ENCODE measurements at regions not wholly inside any gene's neighbourhood (a gene's known extent, or its start where the extent isn't known, plus 50 kb on each side); places are given as distances from the start of the nearest gene placed in this dataset.

- Histone ChIP-seq H3K9me3 (ENCODE audit: low read depth) (no peaks in the 10 kb centered on the region), H3K9ac (no peak overlapping the region), H3K9me2 (ENCODE audit: insufficient read depth) (no peaks in the 10 kb centered on the region), H3K4me1 (ENCODE audit: insufficient read depth) (peaks cover 20% of the 10 kb centered on the region), H3K4me2 (ENCODE audit: unreplicated experiment) (no peak overlapping the region), H2AFZ (no peak overlapping the region), H3K36me3 (ENCODE audit: low read depth) (no peaks in the 10 kb centered on the region), H3K27ac (no peak overlapping the region), H3K4me3 (no peak overlapping the region), H3K27me3 (replicated peaks; ENCODE audit: insufficient read depth) (no peaks in the 10 kb centered on the region), H3K79me2 (ENCODE audit: insufficient read depth) (no peaks in the 10 kb centered on the region), H4K20me1 (ENCODE audit: insufficient read depth) (no peaks in the 10 kb centered on the region), H3F3A (ENCODE audit: insufficient read depth) (no peaks in the 10 kb centered on the region)
- DNase-seq: no peak
- no peak for TF ChIP-seq EZH2 (IDR thresholded peaks at IDR 0.05; ENCODE audit: insufficient read depth, poor library complexity, severe bottlenecking)
- TF ChIP-seq EZH2phosphoT487 (IDR thresholded peaks at IDR 0.05; ENCODE audit: insufficient read depth, low read depth): no peak
- in situ Hi-C loops (cut with MboI): no loop called here
- 94 to 98% methylated on average over 5 of the region's 5 CpGs for WGBS, 2 experiments (ENCODE audit: low coverage in 1 of 2, low lambda C conversion rate in 2 of 2, missing lambda C conversion rate in 2 of 2)
Measured at GRCh38 chr2:226600802-226601201, 198.8 kb downstream of the IRS1 start.

- peaks cover 20% of the 10 kb centered on the region for H3K4me1 ChIP-seq (ENCODE audit: insufficient read depth)
- H3K4me2 ChIP-seq (ENCODE audit: unreplicated experiment): no peak overlapping the region
- no peak overlapping the region for H2AFZ ChIP-seq
- in situ Hi-C loops (cut with MboI): no loop called here
- H3F3A ChIP-seq (ENCODE audit: insufficient read depth): no peaks in the 10 kb centered on the region
- H3K27ac ChIP-seq: no peak overlapping the region
- no peak overlapping the region for H3K9ac ChIP-seq
- TF ChIP-seq EZH2phosphoT487 (IDR thresholded peaks at IDR 0.05; ENCODE audit: insufficient read depth, low read depth) (no peak), EZH2 (IDR thresholded peaks at IDR 0.05; ENCODE audit: insufficient read depth, poor library complexity, severe bottlenecking) (no peak)
- H3K9me2 ChIP-seq (ENCODE audit: insufficient read depth): no peaks in the 10 kb centered on the region
- H3K27me3 ChIP-seq (replicated peaks; ENCODE audit: insufficient read depth): no peaks in the 10 kb centered on the region
- no peaks in the 10 kb centered on the region for H3K79me2 ChIP-seq (ENCODE audit: insufficient read depth)
- 90 to 92% methylated on average over 5 of the region's 5 CpGs for WGBS, 2 experiments (ENCODE audit: low coverage in 1 of 2, low lambda C conversion rate in 2 of 2, missing lambda C conversion rate in 2 of 2)
- DNase-seq: peak; percentile 15
- no peak overlapping the region for H3K4me3 ChIP-seq
- H3K9me3 ChIP-seq (ENCODE audit: low read depth): no peaks in the 10 kb centered on the region
- no peaks in the 10 kb centered on the region for H4K20me1 ChIP-seq (ENCODE audit: insufficient read depth)
- H3K36me3 ChIP-seq (ENCODE audit: low read depth): no peaks in the 10 kb centered on the region
Measured at GRCh38 chr2:226600184-226600583, 199.4 kb downstream of the IRS1 start.

- no peaks in the 10 kb centered on the region for H3K27me3 ChIP-seq (replicated peaks; ENCODE audit: insufficient read depth)
- H3K36me3 ChIP-seq (ENCODE audit: low read depth): no peaks in the 10 kb centered on the region
- no peaks in the 10 kb centered on the region for H3K9me3 ChIP-seq (ENCODE audit: low read depth)
- no peaks in the 10 kb centered on the region for H3K79me2 ChIP-seq (ENCODE audit: insufficient read depth)
- H3K9me2 ChIP-seq (ENCODE audit: insufficient read depth): no peaks in the 10 kb centered on the region
- in situ Hi-C loops (cut with MboI): no loop called here
- peaks cover 4% of the 10 kb centered on the region; the same call in 1 of the 2 replicates for H3F3A ChIP-seq (ENCODE audit: insufficient read depth)
- no peak overlapping the region for H3K4me3 ChIP-seq
- H3K27ac ChIP-seq: no peak overlapping the region
- no peak for DNase-seq
- H3K4me1 ChIP-seq (ENCODE audit: insufficient read depth): peaks cover 6% of the 10 kb centered on the region; the same call in 1 of the 2 replicates
- H3K4me2 ChIP-seq (ENCODE audit: unreplicated experiment): no peak overlapping the region
- no peak overlapping the region for H2AFZ ChIP-seq
- no peak overlapping the region for H3K9ac ChIP-seq
- no peaks in the 10 kb centered on the region for H4K20me1 ChIP-seq (ENCODE audit: insufficient read depth)
- TF ChIP-seq EZH2 (IDR thresholded peaks at IDR 0.05; ENCODE audit: insufficient read depth, poor library complexity, severe bottlenecking): no peak
- no peak for TF ChIP-seq EZH2phosphoT487 (IDR thresholded peaks at IDR 0.05; ENCODE audit: insufficient read depth, low read depth)
Measured at GRCh38 chr2:226589043-226589442, 210.6 kb downstream of the IRS1 start.

- Histone ChIP-seq H3K4me2 (ENCODE audit: unreplicated experiment) (no peak overlapping the region), H3K27ac (no peak overlapping the region), H3K9ac (no peak overlapping the region), H3K4me3 (no peak overlapping the region), H3K36me3 (ENCODE audit: low read depth) (no peaks in the 10 kb centered on the region), H3K79me2 (ENCODE audit: insufficient read depth) (no peaks in the 10 kb centered on the region), H3K9me3 (ENCODE audit: low read depth) (no peaks in the 10 kb centered on the region), H3F3A (ENCODE audit: insufficient read depth) (peaks cover 15% of the 10 kb centered on the region; the same call in 1 of the 2 replicates), H2AFZ (no peak overlapping the region), H3K27me3 (replicated peaks; ENCODE audit: insufficient read depth) (no peaks in the 10 kb centered on the region), H3K9me2 (ENCODE audit: insufficient read depth) (no peaks in the 10 kb centered on the region), H4K20me1 (ENCODE audit: insufficient read depth) (no peaks in the 10 kb centered on the region), H3K4me1 (ENCODE audit: insufficient read depth) (peaks cover 31% of the 10 kb centered on the region)
- no peak for DNase-seq
- WGBS, 2 experiments (ENCODE audit: low coverage in 1 of 2, low lambda C conversion rate in 2 of 2, missing lambda C conversion rate in 2 of 2): 85 to 87% methylated on average over 1 of the region's 1 CpG
- in situ Hi-C loops (cut with MboI): no loop called here
- TF ChIP-seq EZH2 (IDR thresholded peaks at IDR 0.05; ENCODE audit: insufficient read depth, poor library complexity, severe bottlenecking): no peak
- TF ChIP-seq EZH2phosphoT487 (IDR thresholded peaks at IDR 0.05; ENCODE audit: insufficient read depth, low read depth): no peak
Measured at GRCh38 chr2:226585130-226585561, 214.5 kb downstream of the IRS1 start.

- in situ Hi-C loops (cut with MboI): no loop called here
- no peaks in the 10 kb centered on the region for H3K79me2 ChIP-seq (ENCODE audit: insufficient read depth)
- DNase-seq: no peak
- no peaks in the 10 kb centered on the region for H4K20me1 ChIP-seq (ENCODE audit: insufficient read depth)
- no peaks in the 10 kb centered on the region for H3K36me3 ChIP-seq (ENCODE audit: low read depth)
- 0 out of 2 replicates have a peak overlapping the region, but pooled peaks have one; percentile 55 for H2AFZ ChIP-seq
- H3K9ac ChIP-seq: no peak overlapping the region
- peaks cover 31% of the 10 kb centered on the region for H3K4me1 ChIP-seq (ENCODE audit: insufficient read depth)
- no peak overlapping the region for H3K4me3 ChIP-seq
- WGBS, 2 experiments (ENCODE audit: low coverage in 1 of 2, low lambda C conversion rate in 2 of 2, missing lambda C conversion rate in 2 of 2): 95 to 97% methylated on average over 3 of the region's 3 CpGs
- no peak overlapping the region for H3K4me2 ChIP-seq (ENCODE audit: unreplicated experiment)
- no peak overlapping the region for H3K27ac ChIP-seq
- no peaks in the 10 kb centered on the region for H3K9me2 ChIP-seq (ENCODE audit: insufficient read depth)
- no peaks in the 10 kb centered on the region for H3K27me3 ChIP-seq (replicated peaks; ENCODE audit: insufficient read depth)
- H3K9me3 ChIP-seq (ENCODE audit: low read depth): no peaks in the 10 kb centered on the region
- H3F3A ChIP-seq (ENCODE audit: insufficient read depth): peaks cover 15% of the 10 kb centered on the region; the same call in 1 of the 2 replicates
- TF ChIP-seq EZH2 (IDR thresholded peaks at IDR 0.05; ENCODE audit: insufficient read depth, poor library complexity, severe bottlenecking) (no peak), EZH2phosphoT487 (IDR thresholded peaks at IDR 0.05; ENCODE audit: insufficient read depth, low read depth) (no peak)
Measured at GRCh38 chr2:226584518-226585055, 215.0 kb downstream of the IRS1 start.

All from GM23248 (cell line).